SH-SY5Y (cell line): ENCODE measurements at regions not wholly inside any gene's neighbourhood (a gene's known extent, or its start where the extent isn't known, plus 50 kb on each side); places are given as distances from the start of the nearest gene placed in this dataset.

Experiments used
- GATA2 ChIP-seq: IDR thresholded peaks from 2 replicates; pipeline ENCODE4 v1.6.1; 2011; ENCODE audit warnings: mild to moderate bottlenecking, low read depth, low read length
- GATA3 ChIP-seq: IDR thresholded peaks from 2 replicates; pipeline ENCODE4 v1.6.1; 2011; ENCODE audit warnings: low read depth, mild to moderate bottlenecking, low read length, moderate library complexity

DNA sequence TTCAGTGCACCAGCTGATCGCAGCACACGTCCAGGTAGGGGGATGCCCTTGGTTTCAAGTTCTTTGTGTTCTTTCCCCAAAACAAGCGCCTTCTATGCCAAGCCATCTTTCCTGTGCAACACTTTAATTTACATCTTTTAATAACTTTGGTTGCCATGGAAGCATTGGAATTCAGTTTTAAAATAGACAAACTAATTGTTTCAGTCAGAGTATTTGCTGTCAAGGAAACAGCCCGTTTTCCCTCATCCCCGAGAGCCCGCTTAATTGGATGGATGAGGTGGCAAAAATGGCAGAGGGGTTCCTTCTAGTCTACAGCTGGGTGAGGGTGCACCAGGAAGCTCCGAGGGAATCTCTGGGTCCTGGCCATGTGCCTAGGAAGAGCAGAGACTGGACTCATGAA is 793.7 kb upstream of the EEF2KMT start:
- no peak for TF ChIP-seq GATA3
- TF ChIP-seq GATA2, result no peak
